Karpas-422 (cell line): ENCODE measurements at regions not wholly inside any gene's neighbourhood (a gene's known extent, or its start where the extent isn't known, plus 50 kb on each side); places are given as distances from the start of the nearest gene placed in this dataset.
A peak's percentile ranks its signal among the peaks of the same experiment; 100 is the strongest.

ENCODE experiments used
- DNase-seq: peaks from one replicate; pipeline ENCODE4 v3.0.0-alpha.2; 2015
- H2AFZ ChIP-seq: fragments of 200-600 bp; sonication (generic); 2 replicates; pipeline ENCODE4 v1.6.1; 2014; ENCODE audit warnings: antibody characterized with exemption, low read length, mixed read lengths
- H3K27ac ChIP-seq: fragments of 200-600 bp; sonication (generic); 2 replicates; pipeline ENCODE4 v1.5.1; 2014; ENCODE audit warnings: mild to moderate bottlenecking, low read length, moderate library complexity
- H3K27me3 ChIP-seq: fragments of 200-600 bp; sonication (generic); 2 replicates; pipeline ENCODE4 v1.6.1; 2014; ENCODE audit warnings: low read length, mixed read lengths
- H3K36me3 ChIP-seq: fragments of 200-600 bp; sonication (generic); 2 replicates; pipeline ENCODE4 v1.6.1; 2014; ENCODE audit warnings: low read length, mixed read lengths; ENCODE audit not compliant: insufficient read depth
- H3K4me1 ChIP-seq: fragments of 200-600 bp; sonication (generic); 2 replicates; pipeline ENCODE4 v1.6.1; 2014; ENCODE audit warnings: mild to moderate bottlenecking, low read length, mixed read lengths
- H3K4me2 ChIP-seq: fragments of 200-600 bp; sonication (generic); 2 replicates; pipeline ENCODE4 v1.6.1; 2014; ENCODE audit warnings: low read length, low read depth, mild to moderate bottlenecking; ENCODE audit not compliant: poor library complexity, severe bottlenecking
- H3K4me3 ChIP-seq: fragments of 200-600 bp; sonication (generic); 2 replicates; pipeline ENCODE4 v1.5.1; 2014; ENCODE audit warnings: mild to moderate bottlenecking, antibody characterized with exemption, low read length, mixed read lengths
- H3K79me2 ChIP-seq: fragments of 200-600 bp; sonication (generic); 2 replicates; pipeline ENCODE4 v1.6.1; 2014; ENCODE audit warnings: mild to moderate bottlenecking, low read length, mixed read lengths
- H3K9ac ChIP-seq: fragments of 200-600 bp; sonication (generic); 2 replicates; pipeline ENCODE4 v1.6.0; 2014; ENCODE audit warnings: low read length
- H3K9me2 ChIP-seq: fragments of 200-600 bp; sonication (generic), shearing (Covaris generic); replicated peaks from 2 replicates; pipeline ENCODE4 v1.6.0; 2014; ENCODE audit warnings: mild to moderate bottlenecking, low read length, moderate library complexity; ENCODE audit not compliant: insufficient read depth
- H3K9me3 ChIP-seq: fragments of 300-700, 200-600 bp; sonication (generic); 2 replicates; pipeline ENCODE4 v1.6.1; 2014; ENCODE audit warnings: low read length, mixed read lengths
- H4K20me1 ChIP-seq: fragments of 200-600 bp; sonication (generic); 2 replicates; pipeline ENCODE4 v1.6.1; 2014; ENCODE audit warnings: mild to moderate bottlenecking, antibody characterized with exemption, low read length, low read depth; ENCODE audit not compliant: insufficient read depth

DNA sequence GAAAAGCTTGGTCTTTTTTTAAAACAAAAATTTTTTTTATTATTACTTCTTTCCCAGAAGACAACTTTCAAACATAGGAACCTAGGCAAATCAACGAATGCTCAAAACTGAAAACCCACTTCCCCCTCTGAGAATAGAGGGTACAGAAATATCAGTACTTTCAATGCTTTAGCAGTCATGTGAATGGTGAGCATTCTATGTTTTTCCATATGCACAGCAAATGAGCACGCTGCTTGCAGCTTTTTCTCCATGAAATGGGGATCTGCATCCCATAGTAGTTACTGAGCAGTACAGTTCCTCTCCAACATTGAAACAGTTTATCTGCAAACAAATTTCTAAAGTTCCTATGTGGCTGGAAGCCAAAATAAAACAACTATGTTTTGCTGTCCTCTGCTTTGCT lies 108.4 kb upstream of the BMP2K start:
- Histone ChIP-seq H3K9ac (no peak overlapping the region), H3K27me3 (no peaks in the 10 kb centered on the region), H2AFZ (no peak overlapping the region), H3K4me3 (no peak overlapping the region), H3K36me3 (no peaks in the 10 kb centered on the region), H3K79me2 (no peaks in the 10 kb centered on the region), H3K9me2 (no peaks in the 10 kb centered on the region), H3K9me3 (no peaks in the 10 kb centered on the region), H4K20me1 (no peaks in the 10 kb centered on the region), H3K4me2 (no peak overlapping the region), H3K27ac (no peak overlapping the region), H3K4me1 (no peaks in the 10 kb centered on the region)
- peak; percentile 41 for DNase-seq

DNA sequence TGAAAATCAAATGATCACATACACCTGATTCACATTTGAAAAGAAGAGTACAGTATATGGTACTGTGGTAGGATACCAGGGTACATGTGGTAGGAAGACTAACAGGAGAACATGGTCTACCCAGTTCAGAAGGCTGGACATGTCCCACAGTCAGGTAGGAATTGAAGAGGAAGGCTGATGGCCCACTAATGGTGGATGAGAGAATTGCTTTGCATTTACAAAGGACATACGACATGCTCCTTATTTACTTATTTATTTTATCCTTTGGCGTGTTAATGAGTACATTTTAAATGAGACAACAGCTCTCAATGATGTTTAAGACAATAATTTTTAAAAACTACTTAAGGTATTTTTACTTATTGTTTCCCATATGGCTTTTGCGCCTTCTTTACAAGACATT lies 106.7 kb upstream of the BMP2K start:
- no peak overlapping the region for H3K27ac ChIP-seq
- DNase-seq, result no peak
- no peaks in the 10 kb centered on the region for H3K36me3 ChIP-seq
- H3K9me3 ChIP-seq, result no peaks in the 10 kb centered on the region
- no peaks in the 10 kb centered on the region for H3K27me3 ChIP-seq
- no peaks in the 10 kb centered on the region for H3K9me2 ChIP-seq
- no peak overlapping the region for H3K4me3 ChIP-seq
- no peak overlapping the region for H3K9ac ChIP-seq
- H3K4me2 ChIP-seq, result no peak overlapping the region
- H3K79me2 ChIP-seq, result no peaks in the 10 kb centered on the region
- no peaks in the 10 kb centered on the region for H4K20me1 ChIP-seq
- H3K4me1 ChIP-seq, result peaks cover 7% of the 10 kb centered on the region
- no peak overlapping the region for H2AFZ ChIP-seq

DNA sequence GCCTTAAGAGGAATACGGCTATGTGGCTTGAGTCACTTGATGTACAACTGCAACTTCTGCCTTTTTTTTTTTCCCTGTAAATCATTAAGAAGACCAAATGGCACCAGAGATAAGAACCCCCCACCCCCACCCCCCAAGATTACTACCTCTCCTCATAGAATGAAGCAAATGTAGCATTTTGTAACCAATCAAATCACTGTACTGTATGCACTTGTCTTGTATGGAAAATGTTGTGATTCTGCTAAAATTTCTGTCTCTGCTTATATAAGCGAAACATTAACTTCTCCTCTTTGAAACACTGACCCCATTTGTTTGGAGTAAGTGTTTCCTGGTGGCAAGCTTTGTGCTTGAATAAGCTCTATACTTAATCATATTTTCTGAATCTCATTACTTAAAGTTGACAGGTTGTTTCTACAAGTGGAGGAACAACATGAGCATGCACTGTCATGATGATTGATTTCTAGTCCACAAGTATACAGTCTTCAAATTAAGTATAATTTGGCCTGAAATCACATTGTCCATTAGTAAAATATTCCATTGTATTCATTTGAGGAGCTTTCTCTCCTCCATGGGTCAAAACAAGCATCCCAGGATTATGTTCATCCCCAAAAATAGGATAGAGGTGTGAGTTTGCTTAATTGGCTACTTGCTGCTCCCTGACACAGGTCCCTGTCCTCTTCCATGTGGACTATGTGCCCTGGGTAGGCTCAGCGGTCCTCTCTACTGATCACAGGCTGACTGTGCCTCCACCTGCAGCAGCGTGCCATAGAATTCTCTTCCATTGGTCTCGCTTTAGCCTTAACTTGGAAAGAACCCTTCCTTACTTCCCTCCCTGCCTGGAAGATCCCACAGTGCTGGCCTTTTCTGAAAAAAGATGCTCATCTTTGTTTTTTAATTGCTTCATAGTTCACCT lies 104.0 kb upstream of the BMP2K start:
- no peaks in the 10 kb centered on the region for H3K9me2 ChIP-seq
- no peak overlapping the region for H3K4me3 ChIP-seq
- H3K36me3 ChIP-seq, result no peaks in the 10 kb centered on the region
- no peak overlapping the region for H3K4me2 ChIP-seq
- no peaks in the 10 kb centered on the region for H3K79me2 ChIP-seq
- H2AFZ ChIP-seq, result no peak overlapping the region
- peaks cover 7% of the 10 kb centered on the region for H3K4me1 ChIP-seq
- no peaks in the 10 kb centered on the region for H3K27me3 ChIP-seq
- DNase-seq, result no peak
- no peaks in the 10 kb centered on the region for H3K9me3 ChIP-seq
- no peaks in the 10 kb centered on the region for H4K20me1 ChIP-seq
- no peak overlapping the region for H3K27ac ChIP-seq
- no peak overlapping the region for H3K9ac ChIP-seq

DNA sequence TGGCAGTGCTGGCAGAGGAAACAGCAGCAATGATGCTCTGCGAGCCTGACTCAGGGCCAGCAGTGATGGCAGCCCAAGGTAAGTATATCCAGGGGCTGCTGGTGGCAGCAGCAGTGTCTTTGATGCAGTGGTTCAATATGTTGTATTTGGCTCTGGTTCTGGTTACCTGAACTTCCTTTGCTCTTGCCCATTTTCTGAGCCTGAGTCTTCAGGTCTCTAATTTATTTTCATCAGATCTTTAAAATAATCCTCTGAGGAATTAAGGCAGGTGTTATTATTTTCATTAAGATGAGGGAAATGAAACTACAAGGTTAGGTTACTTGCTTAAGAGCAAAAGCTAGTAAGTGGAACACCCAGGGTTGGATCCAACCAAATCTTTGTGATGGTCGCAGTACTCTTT lies 102.8 kb upstream of the BMP2K start:
- Histone ChIP-seq H3K4me3 (no peak overlapping the region), H3K9me3 (no peaks in the 10 kb centered on the region), H2AFZ (no peak overlapping the region), H3K4me1 (peaks cover 7% of the 10 kb centered on the region), H3K4me2 (no peak overlapping the region), H3K79me2 (no peaks in the 10 kb centered on the region), H3K27me3 (no peaks in the 10 kb centered on the region), H3K9ac (no peak overlapping the region), H3K27ac (no peak overlapping the region), H3K36me3 (no peaks in the 10 kb centered on the region), H4K20me1 (no peaks in the 10 kb centered on the region), H3K9me2 (no peaks in the 10 kb centered on the region)
- DNase-seq, result no peak

DNA sequence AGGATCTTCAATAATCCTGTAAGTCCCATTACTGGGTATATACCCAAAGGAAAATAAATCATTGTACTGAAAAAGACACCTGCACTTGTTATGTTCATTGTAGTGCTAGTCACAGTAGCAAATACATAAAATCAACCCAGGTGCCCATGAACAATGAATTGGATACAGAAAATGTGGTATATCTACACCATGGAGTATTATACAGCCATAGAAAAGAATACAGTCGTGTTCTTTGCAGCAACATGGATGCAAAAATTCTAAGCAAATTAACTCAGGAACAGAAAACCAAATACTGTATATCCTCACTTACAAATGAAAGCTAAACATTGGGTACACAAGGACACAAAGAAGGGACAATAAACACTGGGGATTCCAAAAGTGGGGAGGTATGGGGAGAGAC lies 100.8 kb upstream of the BMP2K start:
- no peak overlapping the region for H3K9ac ChIP-seq
- no peaks in the 10 kb centered on the region for H3K9me2 ChIP-seq
- H3K4me1 ChIP-seq, result peaks cover 7% of the 10 kb centered on the region
- H3K36me3 ChIP-seq, result no peaks in the 10 kb centered on the region
- no peaks in the 10 kb centered on the region for H4K20me1 ChIP-seq
- H3K9me3 ChIP-seq, result no peaks in the 10 kb centered on the region
- no peak overlapping the region for H2AFZ ChIP-seq
- no peak overlapping the region for H3K4me2 ChIP-seq
- no peaks in the 10 kb centered on the region for H3K79me2 ChIP-seq
- DNase-seq, result no peak
- no peak overlapping the region for H3K27ac ChIP-seq
- H3K4me3 ChIP-seq, result no peak overlapping the region
- H3K27me3 ChIP-seq, result no peaks in the 10 kb centered on the region

GRCh38 chr4:78682070-78682469 lies 94.1 kb upstream of the BMP2K start:
- no peak for DNase-seq

GRCh38 chr4:78683352-78683751 lies 92.8 kb upstream of the BMP2K start:
- H3K9me2 ChIP-seq, result no peaks in the 10 kb centered on the region
- no peak overlapping the region for H3K4me2 ChIP-seq
- H3K27me3 ChIP-seq, result no peaks in the 10 kb centered on the region
- no peak overlapping the region for H3K4me3 ChIP-seq
- no peak overlapping the region for H3K9ac ChIP-seq
- DNase-seq, result no peak
- H2AFZ ChIP-seq, result no peak overlapping the region
- H3K4me1 ChIP-seq, result no peaks in the 10 kb centered on the region
- no peak overlapping the region for H3K27ac ChIP-seq
- H3K9me3 ChIP-seq, result no peaks in the 10 kb centered on the region
- no peaks in the 10 kb centered on the region for H3K79me2 ChIP-seq
- H4K20me1 ChIP-seq, result no peaks in the 10 kb centered on the region
- no peaks in the 10 kb centered on the region for H3K36me3 ChIP-seq

More at GRCh38 chr4:78682070-78682469, 94.1 kb upstream of the BMP2K start:
- H3K27me3 ChIP-seq, result no peaks in the 10 kb centered on the region
- H3K9me2 ChIP-seq, result no peaks in the 10 kb centered on the region
- H3K4me3 ChIP-seq, result no peak overlapping the region
- no peak overlapping the region for H2AFZ ChIP-seq
- H3K79me2 ChIP-seq, result no peaks in the 10 kb centered on the region
- no peak overlapping the region for H3K4me2 ChIP-seq
- H3K36me3 ChIP-seq, result no peaks in the 10 kb centered on the region
- H3K9ac ChIP-seq, result no peak overlapping the region
- H4K20me1 ChIP-seq, result no peaks in the 10 kb centered on the region
- no peak overlapping the region for H3K27ac ChIP-seq
- H3K4me1 ChIP-seq, result no peaks in the 10 kb centered on the region
- no peaks in the 10 kb centered on the region for H3K9me3 ChIP-seq

DNA sequence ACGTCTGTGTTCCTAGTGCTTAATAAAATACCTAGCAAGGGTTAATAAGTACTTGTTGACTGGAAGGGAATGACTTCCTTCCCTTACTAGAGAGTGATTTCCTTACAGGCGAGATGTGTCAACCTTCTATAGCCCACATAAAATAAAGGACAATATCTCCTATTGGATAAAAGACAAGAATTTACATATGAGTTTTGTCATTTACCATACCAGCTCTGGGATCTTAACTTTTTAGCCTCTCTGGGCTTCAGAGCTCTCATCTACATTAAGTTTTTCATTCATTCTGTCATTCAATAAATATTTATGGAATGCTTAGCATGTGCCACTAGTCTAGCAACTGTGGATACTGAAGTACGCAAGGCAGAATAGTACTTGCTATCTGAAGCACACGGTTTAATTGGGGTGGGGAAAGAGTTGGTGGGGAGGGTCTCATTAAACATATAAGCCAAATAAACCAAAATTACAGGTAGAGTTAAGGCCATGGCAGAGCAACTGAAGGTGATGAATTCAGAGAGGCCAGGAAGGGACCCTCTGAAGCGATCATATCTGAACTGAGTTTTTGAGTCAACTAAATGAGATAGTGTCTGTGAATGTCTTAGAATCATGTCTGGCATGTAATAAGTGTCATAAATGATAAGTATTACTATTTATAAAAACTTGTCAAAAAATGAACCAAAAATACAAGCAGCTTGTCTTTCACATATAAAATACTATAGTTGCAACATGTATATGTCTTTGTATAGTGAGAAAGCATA lies 91.6 kb upstream of the BMP2K start:
- Histone ChIP-seq H3K79me2 (no peaks in the 10 kb centered on the region), H3K36me3 (no peaks in the 10 kb centered on the region), H3K4me2 (no peak overlapping the region), H3K27ac (no peak overlapping the region), H3K9ac (no peak overlapping the region), H3K9me2 (no peaks in the 10 kb centered on the region), H2AFZ (no peak overlapping the region), H3K4me1 (no peaks in the 10 kb centered on the region), H3K4me3 (no peak overlapping the region), H3K27me3 (no peaks in the 10 kb centered on the region), H4K20me1 (no peaks in the 10 kb centered on the region), H3K9me3 (no peaks in the 10 kb centered on the region)
- DNase-seq, result no peak
